ENCODE measurements at regions not wholly inside any gene's neighbourhood (a gene's known extent, or its start where the extent isn't known, plus 50 kb on each side); places are given as distances from the start of the nearest gene placed in this dataset.
"Not testable (repeated sequence)": the region's sequence is repeated elsewhere in the genome, so short reads cannot be mapped to it uniquely, and the experiment has no call there.

DNA sequence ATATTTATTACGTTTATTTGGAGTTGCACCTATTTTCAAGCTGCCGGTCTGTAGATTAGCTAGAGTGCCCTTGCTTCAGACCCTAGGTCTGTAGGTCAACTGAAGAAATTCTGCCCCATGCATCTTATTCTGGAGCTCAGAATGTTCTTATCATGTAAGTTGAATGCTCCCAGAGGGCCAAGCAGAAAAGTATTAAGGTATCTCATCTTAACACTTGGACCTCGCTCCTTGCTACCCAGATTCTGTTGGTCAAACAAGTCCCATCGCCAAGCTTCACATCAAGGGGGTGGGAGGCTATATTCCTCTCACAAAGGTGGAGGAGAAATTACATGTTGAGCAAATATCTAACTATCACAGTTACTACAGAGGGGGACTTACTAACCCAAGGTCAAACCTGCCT lies 187.7 kb downstream of the C1orf94 start:
- H3K4me3 ChIP-seq (ENCODE audit: low read depth in 1 of 2, low read length in 2 of 2), result no peak overlapping the region
- no peaks in the 10 kb centered on the region for H3K9me3 ChIP-seq (ENCODE audit: control insufficient read depth in 1 of 2, low read length in 2 of 2)
- H3K27me3 ChIP-seq (ENCODE audit: control insufficient read depth in 1 of 2, insufficient read depth in 2 of 2, low read length in 2 of 2), result no peaks in the 10 kb centered on the region
- no peak overlapping the region for H3K9ac ChIP-seq (ENCODE audit: low read depth in 1 of 2, low read length in 2 of 2)
- no peaks in the 10 kb centered on the region for H3K36me3 ChIP-seq (ENCODE audit: control insufficient read depth in 1 of 2, insufficient read depth in 2 of 2, low read length in 2 of 2)
- H3K27ac ChIP-seq (ENCODE audit: low read depth, low read length), result no peak overlapping the region
- no peaks in the 10 kb centered on the region for H3K4me1 ChIP-seq (ENCODE audit: control insufficient read depth in 1 of 2, insufficient read depth in 2 of 2, low read length in 2 of 2)

DNA sequence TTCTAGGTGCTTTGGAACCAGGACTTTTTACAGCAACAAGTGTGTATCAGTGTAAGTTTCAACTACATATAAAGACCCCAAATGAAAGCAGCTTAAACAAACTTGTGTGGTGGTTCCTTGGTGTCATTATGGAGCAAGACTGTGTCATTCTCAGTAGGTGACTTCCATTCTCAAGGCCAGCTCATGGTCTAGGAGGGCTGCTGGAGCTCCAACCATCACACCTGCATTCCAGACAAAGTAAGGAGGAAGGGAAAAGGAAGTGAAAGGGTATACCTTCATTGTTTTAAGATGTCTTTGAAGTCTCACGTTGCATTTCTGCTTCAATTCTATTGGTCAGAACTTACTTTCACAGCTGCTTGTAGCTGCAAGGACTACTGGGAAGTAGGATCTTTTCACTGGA lies 188.6 kb downstream of the C1orf94 start:
- Histone ChIP-seq H3K4me1 (ENCODE audit: control insufficient read depth in 1 of 2, insufficient read depth in 2 of 2, low read length in 2 of 2) (no peaks in the 10 kb centered on the region), H3K27ac (ENCODE audit: low read depth, low read length) (no peak overlapping the region), H3K9me3 (ENCODE audit: control insufficient read depth in 1 of 2, low read length in 2 of 2) (no peaks in the 10 kb centered on the region), H3K27me3 (ENCODE audit: control insufficient read depth in 1 of 2, insufficient read depth in 2 of 2, low read length in 2 of 2) (no peaks in the 10 kb centered on the region), H3K9ac (ENCODE audit: low read depth in 1 of 2, low read length in 2 of 2) (no peak overlapping the region), H3K4me3 (ENCODE audit: low read depth in 1 of 2, low read length in 2 of 2) (no peak overlapping the region), H3K36me3 (ENCODE audit: control insufficient read depth in 1 of 2, insufficient read depth in 2 of 2, low read length in 2 of 2) (no peaks in the 10 kb centered on the region)

GRCh38 chr1:34366875-34367624 lies 190.3 kb downstream of the C1orf94 start:
- no peaks in the 10 kb centered on the region for H3K4me1 ChIP-seq (ENCODE audit: control insufficient read depth in 1 of 2, insufficient read depth in 2 of 2, low read length in 2 of 2)
- H3K36me3 ChIP-seq (ENCODE audit: control insufficient read depth in 1 of 2, insufficient read depth in 2 of 2, low read length in 2 of 2), result no peaks in the 10 kb centered on the region
- no peaks in the 10 kb centered on the region for H3K9me3 ChIP-seq (ENCODE audit: control insufficient read depth in 1 of 2, low read length in 2 of 2)
- H3K27me3 ChIP-seq (ENCODE audit: control insufficient read depth in 1 of 2, insufficient read depth in 2 of 2, low read length in 2 of 2), result no peaks in the 10 kb centered on the region
- no peak overlapping the region for H3K9ac ChIP-seq (ENCODE audit: low read depth in 1 of 2, low read length in 2 of 2)
- H3K4me3 ChIP-seq (ENCODE audit: low read depth in 1 of 2, low read length in 2 of 2), result no peak overlapping the region
- no peak overlapping the region for H3K27ac ChIP-seq (ENCODE audit: low read depth, low read length)

DNA sequence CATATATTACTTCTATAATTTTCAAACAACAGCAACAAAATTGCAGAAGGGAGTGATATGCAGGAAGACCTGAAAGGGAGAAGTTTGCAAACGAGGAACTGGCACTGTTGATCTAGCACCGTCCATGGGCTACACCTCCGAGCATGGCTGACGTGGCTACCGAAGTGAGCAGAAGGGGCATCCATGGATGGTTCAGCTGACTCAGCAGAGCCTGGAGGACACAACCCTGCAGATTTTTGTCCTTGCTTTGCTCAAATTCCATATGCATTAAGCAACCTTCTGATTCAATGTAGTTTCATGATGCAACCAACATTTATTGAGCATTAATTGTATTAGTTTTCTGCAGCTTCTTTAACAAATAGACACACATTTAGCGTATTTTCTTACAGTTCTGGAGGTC lies 191.2 kb downstream of the C1orf94 start:
- no peaks in the 10 kb centered on the region for H3K36me3 ChIP-seq (ENCODE audit: control insufficient read depth in 1 of 2, insufficient read depth in 2 of 2, low read length in 2 of 2)

GRCh38 chr1:34369701-34370455 lies 193.2 kb downstream of the C1orf94 start:
- H3K4me3 ChIP-seq (ENCODE audit: low read depth in 1 of 2, low read length in 2 of 2), result no peak overlapping the region
- H3K27me3 ChIP-seq (ENCODE audit: control insufficient read depth in 1 of 2, insufficient read depth in 2 of 2, low read length in 2 of 2), result no peaks in the 10 kb centered on the region
- no peaks in the 10 kb centered on the region for H3K9me3 ChIP-seq (ENCODE audit: control insufficient read depth in 1 of 2, low read length in 2 of 2)
- H3K9ac ChIP-seq (ENCODE audit: low read depth in 1 of 2, low read length in 2 of 2), result no peak overlapping the region
- no peak overlapping the region for H3K27ac ChIP-seq (ENCODE audit: low read depth, low read length)
- no peaks in the 10 kb centered on the region for H3K36me3 ChIP-seq (ENCODE audit: control insufficient read depth in 1 of 2, insufficient read depth in 2 of 2, low read length in 2 of 2)
- no peaks in the 10 kb centered on the region for H3K4me1 ChIP-seq (ENCODE audit: control insufficient read depth in 1 of 2, insufficient read depth in 2 of 2, low read length in 2 of 2)

More for the DNA sequence above, 191.2 kb downstream of the C1orf94 start:
- Histone ChIP-seq H3K9me3 (ENCODE audit: control insufficient read depth in 1 of 2, low read length in 2 of 2) (no peaks in the 10 kb centered on the region), H3K27me3 (ENCODE audit: control insufficient read depth in 1 of 2, insufficient read depth in 2 of 2, low read length in 2 of 2) (no peaks in the 10 kb centered on the region), H3K4me1 (ENCODE audit: control insufficient read depth in 1 of 2, insufficient read depth in 2 of 2, low read length in 2 of 2) (no peaks in the 10 kb centered on the region), H3K4me3 (ENCODE audit: low read depth in 1 of 2, low read length in 2 of 2) (no peak overlapping the region), H3K27ac (ENCODE audit: low read depth, low read length) (no peak overlapping the region), H3K9ac (ENCODE audit: low read depth in 1 of 2, low read length in 2 of 2) (no peak overlapping the region)

GRCh38 chr1:34370748-34371147 lies 194.0 kb downstream of the C1orf94 start:
- Histone ChIP-seq H3K27ac (ENCODE audit: low read depth, low read length) (no peak overlapping the region), H3K4me1 (ENCODE audit: control insufficient read depth in 1 of 2, insufficient read depth in 2 of 2, low read length in 2 of 2) (no peaks in the 10 kb centered on the region), H3K27me3 (ENCODE audit: control insufficient read depth in 1 of 2, insufficient read depth in 2 of 2, low read length in 2 of 2) (no peaks in the 10 kb centered on the region), H3K9ac (ENCODE audit: low read depth in 1 of 2, low read length in 2 of 2) (no peak overlapping the region), H3K36me3 (ENCODE audit: control insufficient read depth in 1 of 2, insufficient read depth in 2 of 2, low read length in 2 of 2) (no peaks in the 10 kb centered on the region), H3K9me3 (ENCODE audit: control insufficient read depth in 1 of 2, low read length in 2 of 2) (no peaks in the 10 kb centered on the region), H3K4me3 (ENCODE audit: low read depth in 1 of 2, low read length in 2 of 2) (no peak overlapping the region)

GRCh38 chr1:34371179-34371578 lies 194.5 kb downstream of the C1orf94 start:
- H3K27ac ChIP-seq (ENCODE audit: low read depth, low read length); H3K4me3 ChIP-seq (ENCODE audit: low read depth in 1 of 2, low read length in 2 of 2); H3K9me3 ChIP-seq (ENCODE audit: control insufficient read depth in 1 of 2, low read length in 2 of 2); H3K9ac ChIP-seq (ENCODE audit: low read depth in 1 of 2, low read length in 2 of 2); H3K27me3 ChIP-seq (ENCODE audit: control insufficient read depth in 1 of 2, insufficient read depth in 2 of 2, low read length in 2 of 2); H3K36me3 ChIP-seq (ENCODE audit: control insufficient read depth in 1 of 2, insufficient read depth in 2 of 2, low read length in 2 of 2); H3K4me1 ChIP-seq (ENCODE audit: control insufficient read depth in 1 of 2, insufficient read depth in 2 of 2, low read length in 2 of 2): not testable (repeated sequence)

DNA sequence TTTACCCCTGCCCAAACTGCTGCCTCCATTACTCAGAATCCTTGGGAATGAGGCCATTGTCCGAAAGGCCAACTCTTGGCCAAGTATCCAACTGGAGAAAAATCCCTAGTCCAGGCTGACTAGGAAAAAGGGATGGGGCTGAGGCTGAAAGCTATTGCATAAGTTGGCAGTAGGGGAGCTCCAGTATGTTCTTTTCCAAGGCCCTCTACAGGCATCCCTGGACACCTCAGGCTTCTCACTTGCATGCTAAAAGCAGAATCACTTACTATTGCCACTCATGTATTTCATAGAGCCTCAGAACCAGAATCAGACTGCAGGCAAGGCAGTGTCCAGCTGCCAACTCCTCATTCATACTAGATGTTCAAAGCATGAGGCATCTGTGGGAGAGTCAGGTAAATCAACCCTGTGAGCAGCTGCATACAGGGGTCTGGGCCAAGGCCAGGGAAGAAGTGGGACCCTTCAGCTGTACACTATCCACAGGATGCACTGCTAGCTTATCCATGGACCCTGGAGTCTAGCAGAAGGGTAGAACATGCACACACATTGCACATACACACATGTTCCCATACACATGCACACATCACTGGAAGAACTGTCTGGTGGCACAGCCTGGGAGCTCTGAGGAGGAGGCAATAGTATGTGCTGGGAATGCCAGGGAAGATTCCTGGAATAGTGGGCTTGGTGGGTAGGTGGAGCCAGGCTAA lies 195.3 kb downstream of the C1orf94 start:
- Histone ChIP-seq H3K9me3 (ENCODE audit: control insufficient read depth in 1 of 2, low read length in 2 of 2) (no peaks in the 10 kb centered on the region), H3K36me3 (ENCODE audit: control insufficient read depth in 1 of 2, insufficient read depth in 2 of 2, low read length in 2 of 2) (no peaks in the 10 kb centered on the region), H3K27me3 (ENCODE audit: control insufficient read depth in 1 of 2, insufficient read depth in 2 of 2, low read length in 2 of 2) (peaks cover 0 to 2% of the 10 kb centered on the region in 2 donors), H3K4me1 (ENCODE audit: control insufficient read depth in 1 of 2, insufficient read depth in 2 of 2, low read length in 2 of 2) (no peaks in the 10 kb centered on the region), H3K9ac (ENCODE audit: low read depth in 1 of 2, low read length in 2 of 2) (no peak overlapping the region), H3K27ac (ENCODE audit: low read depth, low read length) (no peak overlapping the region), H3K4me3 (ENCODE audit: low read depth in 1 of 2, low read length in 2 of 2) (no peak overlapping the region)

DNA sequence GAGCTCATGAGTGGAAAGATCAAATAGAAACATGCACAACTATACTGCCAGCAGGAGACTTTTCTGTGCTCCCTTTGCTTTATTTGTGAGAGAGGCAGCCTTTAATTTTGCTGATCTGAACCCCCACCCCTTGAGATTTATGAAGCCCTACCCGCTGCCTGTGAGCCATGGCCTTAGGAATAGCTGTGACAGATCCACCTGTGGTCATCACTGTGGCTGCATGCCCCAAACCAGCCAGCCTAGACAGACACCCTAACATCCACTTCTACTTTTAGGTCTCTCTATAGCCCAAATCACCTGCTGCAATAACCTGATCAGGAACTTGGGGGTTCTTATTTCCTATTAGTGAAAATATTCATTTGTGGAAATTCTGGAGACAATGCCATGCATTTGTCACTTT lies 196.2 kb downstream of the C1orf94 start:
- H3K4me3 ChIP-seq (ENCODE audit: low read depth in 1 of 2, low read length in 2 of 2), result no peak overlapping the region
- peaks cover 0 to 6% of the 10 kb centered on the region in 2 donors for H3K27me3 ChIP-seq (ENCODE audit: control insufficient read depth in 1 of 2, insufficient read depth in 2 of 2, low read length in 2 of 2)
- no peaks in the 10 kb centered on the region for H3K4me1 ChIP-seq (ENCODE audit: control insufficient read depth in 1 of 2, insufficient read depth in 2 of 2, low read length in 2 of 2)
- no peaks in the 10 kb centered on the region for H3K36me3 ChIP-seq (ENCODE audit: control insufficient read depth in 1 of 2, insufficient read depth in 2 of 2, low read length in 2 of 2)
- no peak overlapping the region for H3K27ac ChIP-seq (ENCODE audit: low read depth, low read length)
- H3K9ac ChIP-seq (ENCODE audit: low read depth in 1 of 2, low read length in 2 of 2), result no peak overlapping the region
- no peaks in the 10 kb centered on the region for H3K9me3 ChIP-seq (ENCODE audit: control insufficient read depth in 1 of 2, low read length in 2 of 2)

GRCh38 chr1:34373912-34374311 lies 197.2 kb downstream of the C1orf94 start:
- H3K27me3 ChIP-seq (ENCODE audit: control insufficient read depth in 1 of 2, insufficient read depth in 2 of 2, low read length in 2 of 2), result peaks cover 6 to 16% of the 10 kb centered on the region in 2 donors

More at GRCh38 chr1:34373912-34374311, 197.2 kb downstream of the C1orf94 start:
- Histone ChIP-seq H3K9ac (ENCODE audit: low read depth in 1 of 2, low read length in 2 of 2) (no peak overlapping the region), H3K27ac (ENCODE audit: low read depth, low read length) (no peak overlapping the region), H3K9me3 (ENCODE audit: control insufficient read depth in 1 of 2, low read length in 2 of 2) (no peaks in the 10 kb centered on the region), H3K36me3 (ENCODE audit: control insufficient read depth in 1 of 2, insufficient read depth in 2 of 2, low read length in 2 of 2) (no peaks in the 10 kb centered on the region), H3K4me1 (ENCODE audit: control insufficient read depth in 1 of 2, insufficient read depth in 2 of 2, low read length in 2 of 2) (no peaks in the 10 kb centered on the region), H3K4me3 (ENCODE audit: low read depth in 1 of 2, low read length in 2 of 2) (no peak overlapping the region)

All from duodenal mucosa (tissue), 2 donors.